ENCODE measurements at regions not wholly inside any gene's neighbourhood (a gene's known extent, or its start where the extent isn't known, plus 50 kb on each side); places are given as distances from the start of the nearest gene placed in this dataset.

DNA sequence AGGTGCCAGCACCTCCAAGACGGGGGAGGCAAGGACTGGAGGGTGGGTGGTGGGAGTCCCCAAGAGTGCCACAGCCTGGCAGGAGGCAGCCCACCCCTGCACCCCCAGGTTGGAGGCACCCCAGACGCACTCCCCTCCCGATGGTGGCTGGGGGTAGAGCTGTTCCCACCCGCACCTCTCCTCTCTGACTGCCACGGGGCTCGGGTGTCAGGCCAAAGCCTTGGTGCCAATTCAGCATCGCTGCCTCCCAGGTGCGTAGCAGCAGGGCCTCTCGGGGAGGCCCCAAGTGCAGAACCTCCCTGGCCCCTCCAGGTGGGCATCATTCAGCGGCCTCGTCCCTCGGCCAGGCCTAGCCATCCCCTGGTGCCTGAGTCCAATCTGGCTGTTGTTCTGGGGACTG lies 81.1 kb downstream of the ENGASE start:
- H3K9me3 ChIP-seq (ENCODE audit: control insufficient read depth, low read length, poor library complexity, severe bottlenecking), result no peaks in the 10 kb centered on the region
- no peak for DNase-seq
- H3K27me3 Mint-ChIP-seq, result peaks cover 6% of the 10 kb centered on the region
- H3K27ac Mint-ChIP-seq, result no peak overlapping the region
- ATAC-seq, result no peak
- no peaks in the 10 kb centered on the region for H3K36me3 Mint-ChIP-seq (ENCODE audit: low read depth)
- no peak overlapping the region for H3K4me3 Mint-ChIP-seq
- H3K4me1 Mint-ChIP-seq, result peaks cover 3% of the 10 kb centered on the region

DNA sequence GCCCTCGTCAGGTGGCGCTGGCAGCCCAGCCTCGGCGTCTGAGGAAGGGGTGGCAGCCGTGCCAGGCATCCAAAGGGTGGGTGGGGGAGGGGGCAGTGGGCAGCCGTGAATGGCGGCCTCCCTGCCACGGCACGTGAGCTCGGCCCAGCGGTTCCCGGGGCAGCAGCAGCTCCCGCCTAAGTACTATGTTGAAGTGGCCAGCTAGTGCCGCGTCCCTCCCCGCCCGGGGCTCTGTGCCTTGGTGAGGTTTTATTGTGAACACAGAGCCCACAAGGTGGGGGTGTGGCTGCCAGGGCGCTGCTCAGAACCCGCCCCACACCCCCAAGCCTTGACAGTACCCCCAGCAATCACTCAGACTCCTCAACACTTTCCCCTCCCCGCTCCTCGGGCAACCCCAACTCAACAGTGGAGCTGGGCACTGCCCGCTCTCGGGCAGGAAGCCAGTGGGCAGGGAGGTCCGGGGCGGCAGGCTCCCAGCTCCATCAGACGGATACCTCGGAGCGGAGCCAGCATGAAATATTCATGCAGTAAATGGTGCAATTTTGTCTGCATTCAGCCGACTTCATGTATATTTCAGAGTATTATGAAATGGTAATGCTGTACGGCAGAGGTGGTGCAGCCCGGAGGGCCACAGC lies 80.4 kb downstream of the ENGASE start:
- Mint-ChIP-seq H3K36me3 (ENCODE audit: low read depth) (no peaks in the 10 kb centered on the region), H3K27me3 (peaks cover 6% of the 10 kb centered on the region), H3K27ac (no peak overlapping the region), H3K4me1 (peaks cover 3% of the 10 kb centered on the region), H3K4me3 (no peak overlapping the region)
- no peaks in the 10 kb centered on the region for H3K9me3 ChIP-seq (ENCODE audit: control insufficient read depth, low read length, poor library complexity, severe bottlenecking)
- DNase-seq (no peak), ATAC-seq (no peak)

DNA sequence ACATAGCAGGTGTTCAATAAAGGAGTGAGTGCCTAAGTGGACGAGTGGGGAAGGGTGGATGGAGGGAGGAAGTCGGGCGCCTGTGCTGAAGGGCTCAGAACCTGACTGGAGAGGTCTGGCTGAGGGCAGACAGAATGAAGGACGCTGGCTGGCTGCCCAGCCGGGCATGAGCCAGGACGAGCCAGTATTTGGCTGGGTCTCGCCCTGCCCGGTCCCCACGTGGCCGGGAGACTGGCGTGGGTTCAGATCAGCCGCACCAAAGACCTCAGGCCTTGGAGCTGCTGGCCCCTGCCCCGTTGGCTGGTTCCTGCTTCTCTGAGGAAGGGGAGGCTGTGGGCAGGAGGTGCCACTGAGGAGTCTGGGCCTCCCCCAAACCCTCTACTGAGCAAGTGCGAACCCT lies 79.8 kb downstream of the ENGASE start:
- Mint-ChIP-seq H3K36me3 (ENCODE audit: low read depth) (no peaks in the 10 kb centered on the region), H3K27me3 (peaks cover 6% of the 10 kb centered on the region), H3K4me1 (peaks cover 3% of the 10 kb centered on the region), H3K4me3 (no peak overlapping the region), H3K27ac (no peak overlapping the region)
- DNase-seq (no peak), ATAC-seq (no peak)
- H3K9me3 ChIP-seq (ENCODE audit: control insufficient read depth, low read length, poor library complexity, severe bottlenecking), result no peaks in the 10 kb centered on the region

DNA sequence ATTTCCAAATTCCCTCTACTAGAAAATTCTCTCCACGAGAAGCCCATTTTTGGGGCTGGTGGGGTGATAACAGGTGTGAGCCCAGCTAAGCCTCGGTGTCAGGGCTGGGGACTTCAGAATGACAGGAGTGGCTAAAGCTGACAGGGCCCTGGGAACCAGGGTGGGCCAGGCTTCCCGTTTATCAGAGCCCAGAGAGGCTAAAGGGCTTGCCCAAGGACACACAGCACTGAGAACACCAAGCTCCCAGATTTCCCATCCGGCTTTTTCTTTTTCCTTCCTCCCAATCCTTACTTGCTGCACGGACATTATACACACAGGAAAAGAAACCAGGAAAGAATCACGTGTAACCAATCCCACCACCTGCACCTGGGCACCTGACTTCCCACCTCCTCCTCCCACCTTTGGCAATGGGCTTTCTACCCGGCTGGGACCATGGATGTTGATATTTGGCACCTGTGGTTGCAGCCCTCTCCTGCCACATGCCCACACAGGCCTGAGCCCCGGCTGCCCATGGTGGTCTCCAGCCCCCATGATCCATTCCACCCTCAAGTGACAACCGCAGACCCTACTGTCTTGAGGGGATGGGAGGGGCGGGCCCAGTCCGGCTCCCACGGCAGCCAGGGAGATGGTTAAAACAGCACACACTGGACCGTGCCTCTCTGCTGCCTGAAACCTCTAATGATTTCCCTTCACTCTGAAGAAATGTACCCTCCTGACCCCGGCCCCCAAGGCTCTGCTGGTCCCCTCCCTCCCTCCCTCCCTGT lies 78.9 kb downstream of the ENGASE start:
- Mint-ChIP-seq H3K27ac (no peak overlapping the region), H3K4me3 (no peak overlapping the region), H3K27me3 (peaks cover 6% of the 10 kb centered on the region), H3K4me1 (peaks cover 3% of the 10 kb centered on the region), H3K36me3 (ENCODE audit: low read depth) (no peaks in the 10 kb centered on the region)
- no peak for ATAC-seq
- no peaks in the 10 kb centered on the region for H3K9me3 ChIP-seq (ENCODE audit: control insufficient read depth, low read length, poor library complexity, severe bottlenecking)
- no peak for DNase-seq

DNA sequence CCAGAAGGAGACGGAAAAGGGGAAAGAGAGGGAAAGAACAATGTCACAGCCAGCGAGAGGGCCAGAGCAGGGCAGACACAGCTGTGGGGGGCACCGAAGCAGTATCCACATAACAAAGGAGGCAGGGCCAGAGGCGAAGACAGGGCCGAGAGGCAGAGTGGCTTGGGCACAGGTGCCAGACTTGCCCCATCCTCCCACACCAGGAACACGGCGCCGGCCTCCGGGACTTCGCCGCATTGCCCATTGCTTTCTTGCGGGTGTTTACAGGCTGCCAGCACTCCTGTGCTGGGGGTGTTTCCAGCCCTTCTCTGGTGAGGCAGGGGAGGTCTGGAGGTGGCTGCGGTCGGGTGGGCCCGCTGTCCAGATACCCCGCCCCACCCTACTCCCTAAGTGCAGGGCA lies 78.0 kb downstream of the ENGASE start:
- H3K36me3 Mint-ChIP-seq (ENCODE audit: low read depth), result no peaks in the 10 kb centered on the region
- H3K4me3 Mint-ChIP-seq, result no peak overlapping the region
- no peak for DNase-seq
- no peak for ATAC-seq
- peaks cover 3% of the 10 kb centered on the region for H3K4me1 Mint-ChIP-seq
- peaks cover 6% of the 10 kb centered on the region for H3K27me3 Mint-ChIP-seq
- H3K27ac Mint-ChIP-seq, result no peak overlapping the region
- H3K9me3 ChIP-seq (ENCODE audit: control insufficient read depth, low read length, poor library complexity, severe bottlenecking), result no peaks in the 10 kb centered on the region

DNA sequence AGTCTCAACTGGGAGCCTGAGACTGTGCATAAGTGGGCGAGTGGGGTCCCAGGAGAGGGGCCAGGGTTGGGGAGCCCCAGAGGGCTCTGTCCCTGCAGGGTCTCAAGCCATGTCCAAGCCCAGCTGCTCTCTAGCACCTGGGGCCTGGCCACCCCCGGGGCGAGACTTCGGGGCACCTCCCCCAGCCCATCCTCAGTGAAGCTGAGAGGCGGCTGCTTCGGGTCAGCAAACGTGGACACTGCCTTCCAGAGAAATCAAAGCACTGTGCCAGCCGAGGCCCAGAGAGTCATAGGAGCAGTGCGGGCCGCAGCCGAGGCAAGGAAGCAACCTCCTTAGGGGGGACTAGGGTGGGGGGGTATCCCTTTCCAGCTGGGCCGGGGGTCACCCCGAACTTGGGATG lies 77.5 kb downstream of the ENGASE start:
- ATAC-seq (no peak), DNase-seq (no peak)
- Mint-ChIP-seq H3K36me3 (ENCODE audit: low read depth) (no peaks in the 10 kb centered on the region), H3K27ac (no peak overlapping the region), H3K27me3 (peaks cover 8% of the 10 kb centered on the region), H3K4me1 (peaks cover 3% of the 10 kb centered on the region), H3K4me3 (no peak overlapping the region)
- no peaks in the 10 kb centered on the region for H3K9me3 ChIP-seq (ENCODE audit: control insufficient read depth, low read length, poor library complexity, severe bottlenecking)

DNA sequence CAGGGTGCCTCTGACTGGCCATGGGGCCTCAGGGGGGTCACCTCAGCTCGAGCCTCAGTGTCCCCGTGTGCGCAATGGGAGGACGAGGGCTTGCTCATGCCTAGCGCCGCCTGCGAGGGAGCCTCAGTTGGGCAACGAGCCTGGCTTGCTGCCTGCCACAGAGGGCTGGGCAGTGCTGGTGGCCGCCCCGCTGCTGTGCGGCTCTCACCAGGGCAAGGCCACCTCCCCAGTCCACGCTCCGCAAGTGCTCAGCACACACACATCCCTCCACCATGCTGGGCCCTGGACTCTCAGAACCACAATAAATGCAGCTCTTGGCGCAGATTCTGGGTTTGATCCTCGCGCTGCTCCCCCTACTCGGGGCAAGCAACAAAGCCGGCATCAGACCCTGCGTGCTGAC lies 76.2 kb downstream of the ENGASE start:
- DNase-seq, result no peak
- H3K9me3 ChIP-seq (ENCODE audit: control insufficient read depth, low read length, poor library complexity, severe bottlenecking), result no peaks in the 10 kb centered on the region
- H3K4me1 Mint-ChIP-seq, result peaks cover 3% of the 10 kb centered on the region
- H3K27ac Mint-ChIP-seq, result no peak overlapping the region
- no peaks in the 10 kb centered on the region for H3K36me3 Mint-ChIP-seq (ENCODE audit: low read depth)
- H3K4me3 Mint-ChIP-seq, result no peak overlapping the region
- no peak for ATAC-seq
- H3K27me3 Mint-ChIP-seq, result peaks cover 11% of the 10 kb centered on the region

DNA sequence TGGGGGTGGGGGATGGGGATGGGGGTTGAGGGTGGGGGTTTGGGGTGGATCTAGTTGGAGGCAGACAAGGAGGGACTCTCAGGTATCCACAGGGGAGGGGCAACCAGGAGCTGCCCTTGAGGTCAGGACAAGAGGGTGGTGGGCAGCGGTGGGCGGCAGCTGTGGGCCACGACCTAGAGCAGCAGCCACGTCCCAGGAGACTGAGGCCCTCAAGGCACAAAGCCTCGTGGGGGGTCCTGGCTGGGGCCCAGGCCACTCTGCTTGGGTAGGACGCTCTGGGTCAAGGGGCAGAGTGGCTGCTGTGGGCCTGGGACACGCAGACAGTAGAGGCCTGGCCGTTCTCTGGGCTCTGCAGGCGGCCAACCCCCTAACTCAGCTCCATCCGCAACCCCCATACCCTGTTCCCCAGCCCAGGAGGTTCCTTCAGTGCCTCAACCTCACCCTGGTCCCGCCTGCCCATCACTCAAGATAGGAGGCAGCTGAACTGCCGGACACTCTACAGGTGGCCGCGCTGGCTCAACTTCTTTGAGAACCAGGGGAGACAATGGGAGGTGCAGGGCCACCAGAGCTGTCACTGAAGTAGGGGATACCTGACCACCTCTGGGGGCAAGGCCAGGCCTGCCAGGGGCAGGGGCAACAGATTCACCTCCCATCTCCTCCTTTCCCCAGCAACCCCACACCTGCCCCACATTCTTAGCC lies 75.6 kb downstream of the ENGASE start:
- ATAC-seq (no peak), DNase-seq (no peak)
- no peaks in the 10 kb centered on the region for H3K9me3 ChIP-seq (ENCODE audit: control insufficient read depth, low read length, poor library complexity, severe bottlenecking)
- no peaks in the 10 kb centered on the region for H3K36me3 Mint-ChIP-seq (ENCODE audit: low read depth)
- H3K27me3 Mint-ChIP-seq, result peaks cover 11% of the 10 kb centered on the region
- H3K4me1 Mint-ChIP-seq, result peaks cover 3% of the 10 kb centered on the region
- H3K4me3 Mint-ChIP-seq, result no peak overlapping the region
- H3K27ac Mint-ChIP-seq, result no peak overlapping the region

DNA sequence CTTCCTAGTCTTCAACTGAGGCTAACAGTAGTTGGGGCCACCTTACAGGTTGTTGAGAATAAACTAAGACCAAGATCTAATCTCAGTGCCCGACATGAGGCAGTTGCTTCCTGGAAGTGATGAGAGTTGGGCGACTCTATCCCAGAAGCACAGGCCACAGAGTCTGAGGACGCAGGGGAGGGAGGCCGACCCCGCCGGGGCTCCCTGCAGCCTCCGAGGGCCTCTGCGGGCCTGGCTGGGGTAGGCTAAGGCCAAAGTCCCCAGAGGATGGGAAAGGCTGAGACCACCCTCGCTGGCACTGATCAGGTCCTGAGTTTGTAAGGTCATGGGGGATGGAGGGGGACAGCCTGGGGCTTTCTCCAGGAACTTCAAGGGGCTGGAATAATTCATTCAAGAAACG lies 74.0 kb downstream of the ENGASE start:
- Mint-ChIP-seq H3K4me1 (peaks cover 3% of the 10 kb centered on the region), H3K27ac (no peak overlapping the region), H3K27me3 (peaks cover 11% of the 10 kb centered on the region), H3K4me3 (no peak overlapping the region), H3K36me3 (ENCODE audit: low read depth) (no peaks in the 10 kb centered on the region)
- no peaks in the 10 kb centered on the region for H3K9me3 ChIP-seq (ENCODE audit: control insufficient read depth, low read length, poor library complexity, severe bottlenecking)
- no peak for ATAC-seq
- DNase-seq, result no peak

DNA sequence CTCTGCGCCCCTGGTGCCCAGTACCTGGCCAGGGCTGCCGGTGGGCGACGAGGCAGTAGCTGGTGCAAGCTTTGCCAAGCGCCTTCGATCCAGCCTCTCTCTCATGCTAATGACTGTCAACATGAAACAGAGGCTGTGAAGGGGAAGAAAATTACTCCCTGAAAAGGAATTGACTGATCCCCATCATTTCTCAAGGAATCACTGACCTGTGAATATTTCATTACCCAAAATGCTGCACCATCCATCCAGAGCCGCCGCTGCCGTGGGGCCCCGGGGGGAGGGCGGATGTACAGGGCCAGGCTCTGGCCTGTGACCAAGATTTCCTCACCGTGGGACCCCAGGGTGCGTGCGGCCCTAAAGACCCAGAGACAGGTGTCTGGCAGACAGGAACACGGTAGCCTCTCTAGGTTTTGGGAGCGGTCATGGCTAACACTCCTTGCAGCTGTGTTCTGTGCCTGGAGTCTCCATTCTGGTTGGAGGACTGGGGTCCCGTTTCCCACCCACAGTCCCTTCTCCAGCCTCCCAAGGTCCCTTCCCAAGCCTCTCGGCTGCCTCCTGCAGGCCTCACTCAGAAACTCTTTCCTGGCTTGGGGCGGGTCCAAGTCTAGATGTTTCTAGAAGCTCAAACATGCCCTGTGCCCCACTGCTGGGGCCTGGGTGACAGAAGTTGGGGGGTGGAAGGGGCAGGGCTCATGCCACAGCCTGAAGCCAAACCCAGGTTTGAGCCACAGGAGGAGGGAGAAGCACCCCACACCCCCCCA lies 73.3 kb downstream of the ENGASE start:
- DNase-seq, result no peak
- no peak overlapping the region for H3K27ac Mint-ChIP-seq
- peaks cover 3% of the 10 kb centered on the region for H3K4me1 Mint-ChIP-seq
- no peaks in the 10 kb centered on the region for H3K9me3 ChIP-seq (ENCODE audit: control insufficient read depth, low read length, poor library complexity, severe bottlenecking)
- no peaks in the 10 kb centered on the region for H3K36me3 Mint-ChIP-seq (ENCODE audit: low read depth)
- peaks cover 7% of the 10 kb centered on the region for H3K27me3 Mint-ChIP-seq
- ATAC-seq, result no peak
- no peak overlapping the region for H3K4me3 Mint-ChIP-seq

DNA sequence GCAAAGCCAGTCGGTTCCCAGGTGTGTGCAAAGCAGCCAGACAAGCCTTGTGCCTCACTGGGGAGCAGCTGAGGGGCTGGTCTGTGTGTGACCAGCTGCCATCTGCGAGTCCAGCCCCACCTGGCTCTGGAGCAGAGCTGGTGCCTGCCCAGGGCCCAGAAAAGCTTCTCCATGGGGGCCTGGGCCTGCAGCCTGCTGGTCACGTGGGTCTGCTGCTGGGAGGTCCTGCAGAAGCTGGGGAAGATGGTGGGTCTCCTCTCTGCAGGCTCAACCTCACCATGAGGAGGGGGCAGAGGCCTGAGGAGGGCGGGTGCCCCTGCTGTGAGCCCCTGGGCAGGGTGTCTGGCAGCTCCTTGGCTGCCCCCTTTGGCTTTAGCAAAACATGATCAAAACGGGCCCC lies 71.9 kb downstream of the ENGASE start:
- Mint-ChIP-seq H3K27me3 (peaks cover 8% of the 10 kb centered on the region), H3K4me1 (peaks cover 5% of the 10 kb centered on the region), H3K4me3 (no peak overlapping the region), H3K27ac (no peak overlapping the region), H3K36me3 (ENCODE audit: low read depth) (no peaks in the 10 kb centered on the region)
- ATAC-seq, result no peak
- no peak for DNase-seq
- no peaks in the 10 kb centered on the region for H3K9me3 ChIP-seq (ENCODE audit: control insufficient read depth, low read length, poor library complexity, severe bottlenecking)

DNA sequence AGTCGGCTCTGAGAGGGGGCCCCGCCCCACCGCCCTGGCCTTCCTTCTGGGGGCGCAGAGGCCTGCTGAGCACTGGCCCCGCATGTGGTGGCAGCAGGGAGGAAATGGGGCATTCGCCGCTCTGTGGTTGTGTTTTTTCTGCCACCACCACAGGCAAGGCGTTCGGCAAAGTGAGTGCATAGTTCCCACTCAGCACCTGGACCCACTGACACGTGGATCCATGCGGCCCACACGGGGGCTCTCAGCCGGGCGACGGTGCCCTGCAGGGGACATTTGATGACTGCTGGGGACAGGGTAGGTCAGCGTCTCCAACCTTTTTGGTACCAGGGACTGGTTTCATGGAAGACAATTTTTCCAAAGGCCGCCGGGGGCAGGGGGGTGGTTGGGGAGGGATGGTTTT lies 70.9 kb downstream of the ENGASE start:
- H3K9me3 ChIP-seq (ENCODE audit: control insufficient read depth, low read length, poor library complexity, severe bottlenecking), result no peaks in the 10 kb centered on the region
- Mint-ChIP-seq H3K27me3 (peaks cover 18% of the 10 kb centered on the region), H3K4me1 (peaks cover 2% of the 10 kb centered on the region), H3K36me3 (ENCODE audit: low read depth) (no peaks in the 10 kb centered on the region), H3K27ac (no peak overlapping the region), H3K4me3 (no peak overlapping the region)
- DNase-seq, result no peak
- ATAC-seq, result no peak

DNA sequence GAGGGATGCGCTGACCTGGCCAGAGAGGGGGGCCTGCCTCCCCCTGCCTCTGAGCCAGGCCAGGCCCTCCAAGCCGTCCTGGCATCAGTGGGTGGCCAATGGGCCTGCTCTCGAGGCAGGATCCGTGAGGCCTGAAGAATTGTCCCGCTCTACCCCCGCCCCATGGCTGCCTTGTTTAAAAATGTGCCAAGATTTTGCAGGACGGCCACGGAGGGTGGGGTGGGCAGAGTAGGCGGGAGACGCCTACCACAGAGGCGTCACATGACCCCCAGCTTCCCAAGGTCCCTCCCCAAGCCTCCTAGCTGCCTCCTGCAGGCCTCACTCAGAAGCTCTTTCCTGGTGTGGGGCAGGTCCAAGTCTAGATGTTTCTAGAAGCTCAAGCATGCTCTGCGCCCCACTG lies 69.5 kb downstream of the ENGASE start:
- no peaks in the 10 kb centered on the region for H3K9me3 ChIP-seq (ENCODE audit: control insufficient read depth, low read length, poor library complexity, severe bottlenecking)
- Mint-ChIP-seq H3K4me1 (peaks cover 2% of the 10 kb centered on the region), H3K4me3 (no peak overlapping the region), H3K27me3 (peaks cover 23% of the 10 kb centered on the region), H3K27ac (no peak overlapping the region), H3K36me3 (ENCODE audit: low read depth) (no peaks in the 10 kb centered on the region)
- ATAC-seq (no peak), DNase-seq (no peak)

Measured in T-helper 17 cell (primary cell).